ENCODE measurements at regions not wholly inside any gene's neighbourhood (a gene's known extent, or its start where the extent isn't known, plus 50 kb on each side); places are given as distances from the start of the nearest gene placed in this dataset.

DNA sequence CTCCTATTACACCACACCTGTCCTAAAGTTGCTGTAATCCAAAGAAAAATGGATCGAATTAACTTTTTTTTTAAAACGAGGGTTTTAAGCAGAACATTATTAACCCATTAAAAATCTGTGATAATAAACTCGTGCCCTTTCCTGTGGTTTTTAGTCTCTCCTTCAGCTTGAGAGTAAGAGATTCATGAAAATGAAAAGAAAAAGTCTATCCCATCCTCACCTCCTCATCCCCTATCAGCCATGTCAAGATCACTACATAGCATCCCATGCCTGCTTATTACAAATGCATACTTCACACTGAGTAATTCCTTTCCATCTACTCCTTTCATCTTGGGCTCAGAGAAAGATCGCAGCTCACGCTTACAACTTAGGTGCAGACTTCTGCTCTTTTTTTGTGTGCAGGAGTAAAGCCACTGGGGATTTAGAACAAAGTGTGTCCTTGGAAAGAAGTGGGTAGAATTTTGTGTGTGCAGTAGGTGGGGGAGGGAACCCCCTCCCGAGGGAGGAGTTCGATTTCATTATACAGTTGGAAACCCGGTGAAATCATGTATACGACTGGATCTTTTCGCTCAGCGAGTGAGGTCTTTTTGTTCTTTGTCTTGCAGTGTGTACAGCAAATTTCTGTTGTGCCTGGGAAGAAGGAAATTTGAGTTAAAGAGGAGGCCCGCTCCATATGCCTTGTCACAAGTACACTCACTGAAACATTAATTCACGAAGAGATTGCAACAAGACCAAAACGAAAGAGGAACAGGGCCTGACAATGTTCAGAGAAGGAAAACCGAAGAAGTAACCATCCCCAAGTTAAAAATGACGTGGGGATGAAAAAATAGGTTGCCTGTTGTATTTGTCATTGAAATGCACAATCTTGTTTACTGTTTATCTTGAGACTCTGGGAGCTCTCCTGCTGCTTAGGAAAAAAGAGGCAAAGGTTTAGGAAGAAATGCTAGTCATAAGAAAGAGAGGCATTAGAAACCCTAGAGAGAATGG is 146.5 kb upstream of the ZNF217 start:
- TF ChIP-seq POLR2AphosphoS5 (IDR thresholded peaks at IDR 0.05; ENCODE audit: borderline replicate concordance, low read depth, low read length) (no peak), EZH2 (IDR thresholded peaks at IDR 0.05) (no peak), FOXP2 (optimal IDR thresholded peaks at IDR 0.05; ENCODE audit: control extremely low read depth, extremely low read length, insufficient read depth) (no peak)

Measured in SK-N-MC (cell line).